Astrocyte (in vitro differentiated cells and primary cell): ENCODE measurements at regions not wholly inside any gene's neighbourhood (a gene's known extent, or its start where the extent isn't known, plus 50 kb on each side); places are given as distances from the start of the nearest gene placed in this dataset.

Source experiments
- DNase-seq: peaks from one replicate; pipeline ENCODE4 v3.0.0-alpha.2; 2010; ENCODE audit warnings: low read depth
- FAIRE-seq: peaks from 2 replicates; lab custom pipeline; 2011; peaks lifted over from hg19 to GRCh38; lab: Jason Lieb, UNC
- H2AFZ ChIP-seq: 2 replicates; pipeline ENCODE4 v1.6.0; 2012; ENCODE audit warnings: low read depth, low read length, inconsistent platforms
- H3K27ac ChIP-seq: 2 replicates; pipeline ENCODE4 v1.5.1; 2011; ENCODE audit warnings: low read depth, low read length, inconsistent platforms
- H3K27me3 ChIP-seq: 2 replicates; pipeline ENCODE4 v1.6.0; 2011; ENCODE audit warnings: low read length, inconsistent platforms; ENCODE audit not compliant: insufficient read depth
- H3K36me3 ChIP-seq: 2 replicates; pipeline ENCODE4 v1.5.1; 2011; ENCODE audit warnings: low read length, inconsistent platforms; ENCODE audit not compliant: insufficient read depth
- H3K4me1 ChIP-seq: 2 replicates; pipeline ENCODE4 v1.5.1; 2011; ENCODE audit warnings: low read length, inconsistent platforms; ENCODE audit not compliant: insufficient read depth
- H3K4me2 ChIP-seq: 2 replicates; pipeline ENCODE4 v1.6.0; 2012; ENCODE audit warnings: low read length, inconsistent platforms
- H3K4me3 ChIP-seq: 2 replicates; pipeline ENCODE4 v1.5.1; 2011; ENCODE audit warnings: low read depth, mild to moderate bottlenecking, low read length, inconsistent platforms; ENCODE audit not compliant: insufficient read depth
- H3K79me2 ChIP-seq: 2 replicates; pipeline ENCODE4 v1.6.0; 2012; ENCODE audit warnings: mild to moderate bottlenecking, low read length, inconsistent platforms; ENCODE audit not compliant: insufficient read depth
- H3K9ac ChIP-seq: 2 replicates; pipeline ENCODE4 v1.6.0; 2012; ENCODE audit warnings: mild to moderate bottlenecking, low read length, inconsistent platforms
- H3K9me3 ChIP-seq: 2 replicates; pipeline ENCODE4 v1.5.1; 2012; ENCODE audit warnings: low read depth, mild to moderate bottlenecking, low read length, inconsistent platforms; ENCODE audit not compliant: insufficient read depth
- H4K20me1 ChIP-seq: 2 replicates; pipeline ENCODE4 v1.6.0; 2012; ENCODE audit warnings: low read length, inconsistent platforms; ENCODE audit not compliant: insufficient read depth
- H3K27ac Mint-ChIP-seq: one replicate; pipeline ENCODE4 v1.8.0; 2021; ENCODE audit warnings: mild to moderate bottlenecking, mixed read lengths; ENCODE audit not compliant: unreplicated experiment
- H3K27me3 Mint-ChIP-seq: one replicate; pipeline ENCODE4 v1.8.0; 2021; ENCODE audit warnings: low read depth, mixed read lengths; ENCODE audit not compliant: unreplicated experiment
- H3K36me3 Mint-ChIP-seq: one replicate; pipeline ENCODE4 v1.8.0; 2021; ENCODE audit warnings: low read depth, mixed read lengths; ENCODE audit not compliant: unreplicated experiment
- H3K4me1 Mint-ChIP-seq: one replicate; pipeline ENCODE4 v1.8.0; 2021; ENCODE audit warnings: low read depth, mixed read lengths; ENCODE audit not compliant: unreplicated experiment
- H3K4me3 Mint-ChIP-seq: one replicate; pipeline ENCODE4 v1.8.0; 2021; ENCODE audit warnings: mild to moderate bottlenecking, moderate library complexity, mixed read lengths; ENCODE audit not compliant: unreplicated experiment
- H3K9me3 Mint-ChIP-seq: one replicate; pipeline ENCODE4 v1.8.0; 2021; ENCODE audit warnings: mild to moderate bottlenecking, mixed read lengths; ENCODE audit not compliant: unreplicated experiment
- EZH2 ChIP-seq: IDR thresholded peaks from 2 replicates; pipeline ENCODE4 v1.6.1; 2012; ENCODE audit warnings: mild to moderate bottlenecking, low read length, inconsistent platforms; ENCODE audit not compliant: insufficient read depth
- TF ChIP-seq, protein P1 (sequence below): IDR thresholded peaks from 2 replicates; pipeline ENCODE4 v1.5.1; 2011; ENCODE audit warnings: low read depth, mild to moderate bottlenecking, inconsistent platforms, low read length, moderate library complexity; ENCODE audit not compliant: insufficient read depth

- no peak for FAIRE-seq
- no peak overlapping the region for H2AFZ ChIP-seq
These were observed 50.1 kb upstream of the EIF5 start for GRCh38 chr14:103283916-103284315.

More at GRCh38 chr14:103283916-103284315, 50.1 kb upstream of the EIF5 start:
- H3K36me3 Mint-ChIP-seq: no peaks in the 10 kb centered on the region
- H3K9ac ChIP-seq: no peak overlapping the region
- no peak overlapping the region for H3K27ac ChIP-seq
- no peaks in the 10 kb centered on the region for H4K20me1 ChIP-seq
- no peaks in the 10 kb centered on the region for H3K79me2 ChIP-seq
- no peaks in the 10 kb centered on the region for H3K4me1 ChIP-seq
- no peak for DNase-seq
- TF ChIP-seq, protein P1, sequence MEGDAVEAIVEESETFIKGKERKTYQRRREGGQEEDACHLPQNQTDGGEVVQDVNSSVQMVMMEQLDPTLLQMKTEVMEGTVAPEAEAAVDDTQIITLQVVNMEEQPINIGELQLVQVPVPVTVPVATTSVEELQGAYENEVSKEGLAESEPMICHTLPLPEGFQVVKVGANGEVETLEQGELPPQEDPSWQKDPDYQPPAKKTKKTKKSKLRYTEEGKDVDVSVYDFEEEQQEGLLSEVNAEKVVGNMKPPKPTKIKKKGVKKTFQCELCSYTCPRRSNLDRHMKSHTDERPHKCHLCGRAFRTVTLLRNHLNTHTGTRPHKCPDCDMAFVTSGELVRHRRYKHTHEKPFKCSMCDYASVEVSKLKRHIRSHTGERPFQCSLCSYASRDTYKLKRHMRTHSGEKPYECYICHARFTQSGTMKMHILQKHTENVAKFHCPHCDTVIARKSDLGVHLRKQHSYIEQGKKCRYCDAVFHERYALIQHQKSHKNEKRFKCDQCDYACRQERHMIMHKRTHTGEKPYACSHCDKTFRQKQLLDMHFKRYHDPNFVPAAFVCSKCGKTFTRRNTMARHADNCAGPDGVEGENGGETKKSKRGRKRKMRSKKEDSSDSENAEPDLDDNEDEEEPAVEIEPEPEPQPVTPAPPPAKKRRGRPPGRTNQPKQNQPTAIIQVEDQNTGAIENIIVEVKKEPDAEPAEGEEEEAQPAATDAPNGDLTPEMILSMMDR: no peak
- no peak for TF ChIP-seq EZH2
- H3K4me2 ChIP-seq: no peak overlapping the region
- peaks cover 7% of the 10 kb centered on the region for H3K4me1 Mint-ChIP-seq
- H3K27ac Mint-ChIP-seq: no peak overlapping the region
- H3K9me3 Mint-ChIP-seq: no peaks in the 10 kb centered on the region
- H3K27me3 ChIP-seq: peaks cover 35% of the 10 kb centered on the region
- no peaks in the 10 kb centered on the region for H3K36me3 ChIP-seq
- no peak overlapping the region for H3K4me3 ChIP-seq
- peaks cover 39% of the 10 kb centered on the region for H3K27me3 Mint-ChIP-seq
- no peaks in the 10 kb centered on the region for H3K9me3 ChIP-seq
- no peak overlapping the region for H3K4me3 Mint-ChIP-seq
